Islet of Langerhans (tissue), 1 donor: ENCODE measurements at regions not wholly inside any gene's neighbourhood (a gene's known extent, or its start where the extent isn't known, plus 50 kb on each side); places are given as distances from the start of the nearest gene placed in this dataset.
"Not testable (repeated sequence)": the region's sequence is repeated elsewhere in the genome, so short reads cannot be mapped to it uniquely, and the experiment has no call there.

Experiments used
- FAIRE-seq: peaks from one replicate; lab custom pipeline; 2011; peaks lifted over from hg19 to GRCh38; lab: Jason Lieb, UNC

GRCh38 chr2:116922414-116922813 is 892.1 kb upstream of the DDX18 start:
- FAIRE-seq = no peak

GRCh38 chr2:116924509-116924908 is 890.0 kb upstream of the DDX18 start:
- no peak for FAIRE-seq

GRCh38 chr2:116935097-116935814 is 879.2 kb upstream of the DDX18 start:
- FAIRE-seq = no peak

GRCh38 chr2:116948258-116948657 is 866.2 kb upstream of the DDX18 start:
- FAIRE-seq = no peak

GRCh38 chr2:116949249-116949648 is 865.2 kb upstream of the DDX18 start:
- no peak for FAIRE-seq

GRCh38 chr2:116952254-116952653 is 862.2 kb upstream of the DDX18 start:
- no peak for FAIRE-seq

- FAIRE-seq = no peak
These were observed 858.8 kb upstream of the DDX18 start for GRCh38 chr2:116955646-116956045.

GRCh38 chr2:116975608-116976007 is 838.9 kb upstream of the DDX18 start:
- FAIRE-seq = no peak

GRCh38 chr2:116979916-116980764 is 834.4 kb upstream of the DDX18 start:
- no peak for FAIRE-seq

- no peak for FAIRE-seq
These were observed 827.0 kb upstream of the DDX18 start for GRCh38 chr2:116987447-116987846.

GRCh38 chr2:116988303-116988702 is 826.2 kb upstream of the DDX18 start:
- FAIRE-seq = no peak

- no peak for FAIRE-seq
These were observed 795.1 kb upstream of the DDX18 start for GRCh38 chr2:117019357-117019756.

- no peak for FAIRE-seq
These were observed 786.8 kb upstream of the DDX18 start for GRCh38 chr2:117027646-117028045.

- FAIRE-seq = not testable (repeated sequence)
These were observed 785.8 kb upstream of the DDX18 start for GRCh38 chr2:117028708-117029107.

- FAIRE-seq = no peak
These were observed 758.8 kb upstream of the DDX18 start for GRCh38 chr2:117055499-117056375.

- FAIRE-seq = no peak
These were observed 758.1 kb upstream of the DDX18 start for GRCh38 chr2:117056376-117056748.

- FAIRE-seq = no peak
These were observed 757.5 kb upstream of the DDX18 start for GRCh38 chr2:117057016-117057415.

- FAIRE-seq = no peak
These were observed 756.1 kb upstream of the DDX18 start for GRCh38 chr2:117058366-117058765.

GRCh38 chr2:117064021-117064420 is 750.5 kb upstream of the DDX18 start:
- FAIRE-seq = no peak

GRCh38 chr2:117065912-117066311 is 748.6 kb upstream of the DDX18 start:
- no peak for FAIRE-seq

GRCh38 chr2:117067900-117068299 is 746.6 kb upstream of the DDX18 start:
- no peak for FAIRE-seq

- FAIRE-seq = no peak
These were observed 746.1 kb upstream of the DDX18 start for GRCh38 chr2:117068371-117068770.
